ENCODE measurements at regions not wholly inside any gene's neighbourhood (a gene's known extent, or its start where the extent isn't known, plus 50 kb on each side); places are given as distances from the start of the nearest gene placed in this dataset.

GRCh38 chr15:45980366-45980765 lies 345.5 kb downstream of the SQOR start:
- no peak for TF ChIP-seq CTCF (conservative IDR thresholded peaks at IDR 0.05; ENCODE audit: low read length)
- no peak for TF ChIP-seq EZH2phosphoT487 (IDR thresholded peaks at IDR 0.05; ENCODE audit: borderline replicate concordance, low read depth, low read length)

All from OCI-LY7 (cell line).